GM19328 (cell line): ENCODE measurements at regions not wholly inside any gene's neighbourhood (a gene's known extent, or its start where the extent isn't known, plus 50 kb on each side); places are given as distances from the start of the nearest gene placed in this dataset.

Experiments used
- ATAC-seq: cut with Tn5 transposase; IDR thresholded peaks from one replicate; pipeline ENCODE4 v1.9.1; 2021; ENCODE audit warnings: mild to moderate bottlenecking, moderate library complexity; ENCODE audit not compliant: unreplicated experiment

GRCh38 chr1:229991104-229991513 lies 75.9 kb upstream of the GALNT2 start:
- ATAC-seq = no peak

DNA sequence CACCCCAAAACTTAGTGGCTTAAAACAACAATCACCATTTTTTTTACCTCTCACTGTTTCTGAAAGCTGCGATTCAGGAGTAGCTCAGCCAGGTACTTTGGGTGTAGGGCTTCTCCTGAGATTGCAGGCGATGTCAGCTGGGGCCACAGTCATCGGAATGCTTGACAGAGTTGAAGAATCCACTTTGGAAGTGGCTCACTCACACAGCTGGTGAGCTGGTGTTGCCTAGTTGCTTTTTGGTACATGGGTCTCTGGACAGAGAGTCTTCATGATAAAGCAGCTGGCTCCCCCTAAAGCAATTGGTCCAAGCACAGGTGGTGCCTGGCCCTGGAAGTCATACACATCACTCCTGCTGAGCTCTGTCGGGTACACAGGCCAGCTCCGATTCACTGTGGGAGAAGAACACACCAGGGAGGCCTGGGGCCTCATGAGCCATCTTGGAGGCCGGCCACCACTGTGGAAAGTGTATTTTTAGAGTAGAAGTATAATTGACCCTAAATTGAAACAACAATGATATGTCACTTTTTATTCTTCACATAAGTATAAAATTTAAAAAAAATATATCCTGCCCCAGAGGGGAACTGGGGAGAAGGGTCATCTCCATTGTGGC lies 75.2 kb upstream of the GALNT2 start:
- no peak for ATAC-seq

DNA sequence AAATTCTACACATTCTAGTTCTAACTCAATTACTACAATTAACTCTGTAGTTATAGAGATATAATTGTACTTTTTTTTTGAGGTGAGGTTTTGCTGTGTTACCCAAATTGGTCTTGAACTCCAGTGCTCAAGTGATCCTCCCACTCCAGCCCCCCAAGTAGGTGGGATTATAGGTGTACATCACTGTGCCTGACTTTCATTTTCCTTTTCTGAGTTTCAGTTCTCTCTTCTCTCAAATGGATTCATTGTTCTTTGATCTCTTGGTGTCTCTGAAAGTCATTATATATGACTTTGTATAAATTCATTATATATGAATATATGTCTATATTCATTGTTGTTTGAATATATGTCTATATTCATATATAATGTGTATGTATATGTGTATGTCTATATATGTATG lies 74.0 kb upstream of the GALNT2 start:
- ATAC-seq = no peak

GRCh38 chr1:229993894-229994293 lies 73.1 kb upstream of the GALNT2 start:
- ATAC-seq = no peak

DNA sequence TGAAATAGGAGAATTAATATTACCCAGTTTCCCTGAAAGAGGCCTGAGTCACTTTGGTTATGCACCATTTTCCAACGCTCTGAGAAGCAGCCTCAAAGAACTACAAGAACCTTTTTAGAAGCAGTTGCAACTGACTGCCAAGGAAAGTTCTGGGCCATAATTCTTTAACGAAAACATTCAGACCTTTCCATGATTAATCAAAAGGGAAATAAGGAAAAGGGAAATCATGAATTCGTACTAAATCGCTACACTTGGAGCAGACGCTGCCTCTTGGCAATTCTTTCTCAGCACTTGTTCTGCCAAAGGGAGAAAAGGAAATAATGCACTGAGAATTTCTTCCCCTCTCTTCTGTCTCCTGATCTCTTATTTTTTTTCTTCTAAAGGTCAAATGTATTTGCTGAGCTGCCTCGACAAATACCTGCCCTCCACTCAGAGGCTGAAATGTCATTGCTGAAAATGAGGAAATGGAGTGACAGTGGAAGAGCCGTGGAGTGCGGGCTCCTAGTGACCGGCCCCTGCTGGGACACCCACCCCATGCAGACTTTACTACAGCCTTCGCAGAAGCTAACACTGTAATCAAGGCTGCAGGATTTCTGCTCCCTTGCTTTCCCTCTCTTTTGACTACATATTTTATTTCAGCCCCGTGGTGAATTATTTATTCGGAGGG lies 67.9 kb upstream of the GALNT2 start:
- no peak for ATAC-seq

- no peak for ATAC-seq
Observed at GRCh38 chr1:230000493-230001184, 66.4 kb upstream of the GALNT2 start.

DNA sequence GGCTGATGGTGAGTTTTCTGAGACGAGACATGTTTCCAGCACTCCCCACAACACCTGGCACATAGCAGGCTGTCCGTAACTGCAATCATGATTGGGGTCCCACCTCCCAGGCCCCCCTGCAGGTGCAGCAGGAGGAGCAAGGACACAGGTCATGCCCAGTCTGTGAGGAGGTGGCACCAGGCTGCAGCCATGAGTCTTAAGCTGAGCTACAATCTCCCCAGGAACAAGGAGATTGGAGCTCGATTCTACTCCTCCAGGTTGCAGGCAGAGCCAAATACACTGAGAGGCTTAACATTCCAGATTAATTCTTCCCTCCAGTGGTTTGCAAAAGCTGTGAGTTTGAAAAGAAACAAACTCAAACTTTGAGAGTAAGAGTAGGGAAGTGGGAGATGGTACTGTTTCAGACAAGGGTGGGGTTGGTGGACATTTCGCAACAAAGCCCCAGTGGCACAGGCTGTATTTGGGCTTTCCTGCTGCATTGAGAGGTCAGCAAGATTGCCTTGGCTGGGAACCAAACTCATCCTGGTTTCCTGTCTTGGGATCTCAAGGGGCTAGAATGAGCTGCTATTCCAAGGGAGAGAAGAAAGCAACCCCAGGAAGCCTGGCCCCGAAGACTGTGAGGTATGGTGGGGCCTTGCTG lies 64.8 kb upstream of the GALNT2 start:
- ATAC-seq = no peak

DNA sequence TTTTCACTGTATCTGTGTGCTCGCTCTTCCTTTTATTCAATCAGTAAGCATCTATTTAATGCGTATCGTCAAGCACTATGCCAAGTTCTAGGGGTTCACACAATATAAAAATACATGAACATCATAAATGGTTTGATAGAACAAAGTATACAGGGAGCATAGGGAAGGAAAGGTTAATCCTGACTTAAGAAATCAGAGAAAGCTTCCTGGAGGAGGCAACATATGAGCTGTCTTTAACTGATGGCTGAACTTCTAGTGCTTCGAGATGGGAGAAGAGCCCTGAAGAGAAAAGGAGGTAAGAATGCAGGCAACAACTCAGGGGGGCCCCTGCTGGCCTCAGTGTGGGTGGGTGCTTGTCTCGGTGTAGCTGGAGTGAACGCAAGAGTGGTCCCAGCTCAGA lies 63.6 kb upstream of the GALNT2 start:
- ATAC-seq = no peak

- no peak for ATAC-seq
Observed at GRCh38 chr1:230005040-230005439, 62.0 kb upstream of the GALNT2 start.

DNA sequence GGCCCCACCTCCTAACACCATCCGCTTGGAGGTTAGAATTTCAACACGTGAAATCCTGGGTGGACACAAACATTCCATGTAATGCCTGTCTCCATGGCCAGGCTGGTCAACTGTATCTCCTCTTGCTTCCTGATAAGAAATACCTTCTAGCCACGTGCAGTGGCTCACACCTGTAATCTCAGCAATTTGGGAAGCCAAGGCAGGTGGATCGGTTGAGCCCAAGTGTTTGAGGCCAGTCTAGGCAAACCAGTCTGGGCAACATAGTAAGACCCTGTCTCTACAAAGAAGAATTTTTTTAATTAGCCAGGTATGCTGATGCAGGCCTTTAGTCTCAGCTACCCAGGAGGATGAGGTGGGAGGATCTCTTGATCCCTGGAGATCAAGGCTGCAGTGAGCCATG lies 58.3 kb upstream of the GALNT2 start:
- no peak for ATAC-seq

GRCh38 chr1:230009611-230010313 lies 57.3 kb upstream of the GALNT2 start:
- no peak for ATAC-seq

GRCh38 chr1:230010603-230011332 lies 56.3 kb upstream of the GALNT2 start:
- no peak for ATAC-seq

DNA sequence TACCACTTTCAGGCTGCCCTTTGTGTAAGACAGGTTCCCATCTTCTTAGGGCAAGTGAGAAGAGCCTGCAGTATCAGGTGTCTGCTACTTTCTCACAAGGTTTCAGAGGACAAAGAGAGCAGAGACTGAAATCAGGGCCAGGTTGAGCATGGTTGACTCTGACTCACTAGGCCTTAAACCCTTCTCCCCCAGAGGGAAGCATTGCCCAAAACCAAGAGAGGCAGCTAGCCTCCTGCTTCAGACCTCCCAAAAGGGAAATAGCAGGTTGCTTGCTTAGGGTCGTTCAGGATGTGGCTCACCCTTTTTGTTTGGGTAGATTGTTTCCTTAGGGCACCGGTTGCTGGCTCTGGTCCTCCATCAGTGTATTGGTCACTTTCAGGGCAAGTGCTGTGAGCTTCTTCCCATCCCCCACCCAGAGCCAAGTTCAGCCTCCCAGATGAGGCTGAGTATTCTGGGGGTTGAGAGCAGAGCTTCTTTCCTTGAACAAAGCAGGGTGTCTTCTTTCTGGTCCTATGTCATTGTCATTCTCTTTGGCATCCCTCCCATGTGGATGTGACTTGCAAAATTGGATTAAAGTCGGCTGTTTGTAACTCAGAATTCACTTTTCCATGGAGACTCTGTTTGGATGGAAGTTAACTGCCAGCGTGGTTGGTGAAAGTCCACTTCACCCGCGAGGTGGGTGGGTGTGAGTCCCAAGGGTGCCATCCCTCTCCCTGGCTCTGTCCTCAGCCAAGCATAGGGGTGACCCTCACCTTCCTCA lies 55.5 kb upstream of the GALNT2 start:
- no peak for ATAC-seq

DNA sequence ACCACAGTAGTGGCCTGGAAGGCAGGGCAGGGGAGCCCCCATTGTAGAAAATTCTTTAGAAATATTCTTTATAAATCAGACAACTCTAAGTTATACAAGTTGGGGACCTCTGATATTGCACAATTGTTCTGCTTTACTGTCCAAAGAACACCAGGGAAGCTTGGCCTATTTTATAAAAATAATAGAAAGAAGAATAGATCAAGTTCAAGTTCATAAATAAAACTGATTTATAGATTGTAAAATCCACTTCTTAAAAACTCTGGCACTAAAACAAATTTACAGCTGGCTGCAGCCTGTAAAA lies 55.0 kb upstream of the GALNT2 start:
- no peak for ATAC-seq

- no peak for ATAC-seq
Observed at GRCh38 chr1:230012741-230013140, 54.3 kb upstream of the GALNT2 start.

DNA sequence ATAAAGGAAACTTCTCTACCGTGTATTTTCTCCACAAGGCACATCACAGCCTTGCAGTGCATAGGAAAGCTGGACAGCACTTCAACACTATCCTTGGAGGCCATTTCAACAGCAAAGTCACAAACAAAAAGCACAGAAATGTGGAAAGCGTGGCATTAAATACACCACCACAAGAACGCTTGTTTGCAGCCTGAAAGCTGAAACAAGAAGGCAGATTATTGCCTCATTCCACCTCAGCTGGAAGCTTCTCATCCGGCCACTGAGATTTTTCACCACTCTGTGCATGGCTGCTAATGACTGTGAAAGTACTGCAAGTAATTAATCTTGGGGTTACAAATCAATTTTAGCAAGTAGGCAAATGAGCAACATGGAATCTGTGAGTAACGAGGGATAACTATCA lies 50.9 kb upstream of the GALNT2 start:
- ATAC-seq = no peak
